Activated CD4-positive, alpha-beta T cell treated with anti-CD3 and anti-CD28 coated beads, Interleukin-2, amount 50 U/mL, for 1 hour (primary cell): ENCODE measurements at regions not wholly inside any gene's neighbourhood (a gene's known extent, or its start where the extent isn't known, plus 50 kb on each side); places are given as distances from the start of the nearest gene placed in this dataset.
"Not testable (repeated sequence)": the region's sequence is repeated elsewhere in the genome, so short reads cannot be mapped to it uniquely, and the experiment has no call there.

Experiments used
- DNase-seq: peaks from one replicate; pipeline ENCODE4 v3.0.0-alpha.2; 2020

- no peak for DNase-seq
These were observed 97.3 kb upstream of the CPM start for GRCh38 chr12:69030321-69030720.

GRCh38 chr12:69036533-69036932 is 103.6 kb upstream of the CPM start:
- no peak for DNase-seq

- DNase-seq = no peak
These were observed 104.0 kb upstream of the CPM start for GRCh38 chr12:69036999-69037398.

- no peak for DNase-seq
These were observed 106.9 kb upstream of the CPM start for GRCh38 chr12:69039911-69040310.

GRCh38 chr12:69042557-69042956 is 109.6 kb upstream of the CPM start:
- no peak for DNase-seq

- DNase-seq = no peak
These were observed 110.0 kb upstream of the CPM start for GRCh38 chr12:69042970-69043369.

- DNase-seq = no peak
These were observed 111.9 kb upstream of the CPM start for GRCh38 chr12:69044887-69045286.

GRCh38 chr12:69045430-69045829 is 112.5 kb upstream of the CPM start:
- DNase-seq = no peak

GRCh38 chr12:69046363-69046762 is 113.4 kb upstream of the CPM start:
- no peak for DNase-seq

GRCh38 chr12:69046920-69047319 is 113.9 kb upstream of the CPM start:
- no peak for DNase-seq

GRCh38 chr12:69047990-69048389 is 115.0 kb upstream of the CPM start:
- no peak for DNase-seq

- not testable (repeated sequence) for DNase-seq
These were observed 116.9 kb upstream of the CPM start for GRCh38 chr12:69049855-69050254.

GRCh38 chr12:69052613-69053408 is 119.8 kb upstream of the CPM start:
- no peak for DNase-seq

GRCh38 chr12:69054343-69055056 is 121.5 kb upstream of the CPM start:
- no peak for DNase-seq

- DNase-seq = no peak
These were observed 122.3 kb upstream of the CPM start for GRCh38 chr12:69055280-69055679.

GRCh38 chr12:69055706-69056105 is 122.7 kb upstream of the CPM start:
- DNase-seq = no peak

GRCh38 chr12:69056743-69057515 is 124.0 kb upstream of the CPM start:
- no peak for DNase-seq

GRCh38 chr12:69057742-69058141 is 124.8 kb upstream of the CPM start:
- no peak for DNase-seq

GRCh38 chr12:69059465-69060457 is 126.8 kb upstream of the CPM start:
- no peak for DNase-seq

GRCh38 chr12:69061574-69061973 is 128.6 kb upstream of the CPM start:
- DNase-seq = no peak

- no peak for DNase-seq
These were observed 129.8 kb upstream of the CPM start for GRCh38 chr12:69062621-69063237.
